Heart left ventricle (tissue), 13 donors: ENCODE measurements at regions not wholly inside any gene's neighbourhood (a gene's known extent, or its start where the extent isn't known, plus 50 kb on each side); places are given as distances from the start of the nearest gene placed in this dataset.

Experiments used
- CTCF ChIP-seq, 12 donors: fragments of 200-600 bp; sonication (generic) in 4 of 12; IDR thresholded peaks; one replicate each; pipeline versions ENCODE4 v1.5.0 to v1.8.0; 2018 to 2022; ENCODE audit warnings: antibody characterized with exemption in 12 of 12, mild to moderate bottlenecking in 5 of 12
- POLR2A ChIP-seq, 2 donors: fragments of 450-650 bp; IDR thresholded peaks; one replicate each; pipeline ENCODE4 v1.6.1; 2017; ENCODE audit warnings: antibody characterized with exemption in 2 of 2, mild to moderate bottlenecking in 2 of 2, moderate library complexity in 2 of 2
- donor health status: ischemic (EF 13 %, LVEDD 7.1; RV severe dilation, severe dysfunction).
- donor health status: DM: no; HTN: yes; CAD: no.
- donor health status: DM: no; HTN: no; CAD: no.
- donor health status: ischemic (EF 25% LVEDD 6.9; RV normal size, moderate dysfunction).
- donor health status: ischemic (EF 25% LVEDD 5.7; RV mildly dilated, moderate dysfunction).
- donor health status: ischemic (EF 35%, LVEDD 5.7; RV mildly dilated, moderate dysfunction).
- donor health status: nonischemic (EF 11% LVEDD 7.7; RV severe dilation, severe dysfunction).
- donor health status: DM: yes; HTN: yes; CAD: no.
- donor health status: PGD.
- donor health status: ischemic (EF 29% LVEDD 5.4; RV normal size, mild dysfunction).
- donor health status: nonischemic (EF 23%, LVEDD 6.1; RV moderate dilation, normal function).

GRCh38 chr22:27186643-27187042 is 529.3 kb downstream of the MIAT start:
- TF ChIP-seq POLR2A (IDR thresholded peaks at IDR 0.05): no peak
- no peak for TF ChIP-seq CTCF (IDR thresholded peaks at IDR 0.05)
